WTC11 (cell line): ENCODE measurements at regions not wholly inside any gene's neighbourhood (a gene's known extent, or its start where the extent isn't known, plus 50 kb on each side); places are given as distances from the start of the nearest gene placed in this dataset.
"Not testable (repeated sequence)": the region's sequence is repeated elsewhere in the genome, so short reads cannot be mapped to it uniquely, and the experiment has no call there.

Experiments
- ATAC-seq: fragments of 200-7000 bp; cut with Tn5 transposase; 2 replicates; pipeline ENCODE4 v1.10.0; 2021; ENCODE audit warnings: mild to moderate bottlenecking, moderate library complexity
- CTCF ChIA-PET: fragments of 300-600 bp; sonication (Branson Sonifier 250); formaldehyde crosslinking; loops from one replicate; lab custom pipeline; 2021; ENCODE audit warnings: antibody characterized with exemption; lab: Charles Lee
- POLR2A ChIA-PET: fragments of 350-600 bp; sonication (Branson Sonifier 250); formaldehyde crosslinking; loops from one replicate; lab custom pipeline; 2021; ENCODE audit warnings: antibody characterized with exemption; lab: Charles Lee
- DNase-seq: peaks from one replicate; pipeline ENCODE4 v3.0.0; 2021; ENCODE audit warnings: low spot score
- H3K27ac Mint-ChIP-seq: 2 replicates; pipeline ENCODE4 v1.8.0; 2021; ENCODE audit warnings: mixed read lengths
- H3K27me3 Mint-ChIP-seq: 2 replicates; pipeline ENCODE4 v1.8.0; 2021; ENCODE audit warnings: low read depth, mild to moderate bottlenecking, moderate library complexity, mixed read lengths
- H3K36me3 Mint-ChIP-seq: 2 replicates; pipeline ENCODE4 v1.8.0; 2021; ENCODE audit warnings: mixed read lengths
- H3K4me1 Mint-ChIP-seq: 2 replicates; pipeline ENCODE4 v1.8.0; 2022; ENCODE audit warnings: mixed read lengths
- H3K4me3 Mint-ChIP-seq: 2 replicates; pipeline ENCODE4 v1.8.0; 2021; ENCODE audit warnings: mild to moderate bottlenecking, moderate library complexity, mixed read lengths
- H3K9me3 Mint-ChIP-seq: 2 replicates; pipeline ENCODE4 v1.8.0; 2021; ENCODE audit warnings: mixed read lengths
- ATF1 ChIP-seq: sonication (generic); formaldehyde crosslinking; IDR thresholded peaks from 2 replicates; pipeline ENCODE4 v1.8.1; 2023; ENCODE audit warnings: mild to moderate bottlenecking, moderate library complexity, missing genetic modification reagents
- ATF2 ChIP-seq: sonication (generic); formaldehyde crosslinking; IDR thresholded peaks from 2 replicates; pipeline ENCODE4 v1.8.1; 2022; ENCODE audit warnings: low read depth, missing genetic modification reagents, borderline replicate concordance
- CTCF ChIP-seq: fragments of 200-600 bp; IDR thresholded peaks from 2 replicates; pipeline ENCODE4 v1.8.0; 2022; ENCODE audit warnings: antibody characterized with exemption
- E2F5 ChIP-seq: sonication (generic); formaldehyde crosslinking; IDR thresholded peaks from 2 replicates; pipeline ENCODE4 v1.8.1; 2022; ENCODE audit warnings: mild to moderate bottlenecking, moderate library complexity, missing genetic modification reagents
- EMX1 ChIP-seq: fragments of 250-450 bp; sonication (Bioruptor Pico); IDR thresholded peaks from 2 replicates; pipeline ENCODE4 v1.8.0; 2021; ENCODE audit warnings: mild to moderate bottlenecking
- ETV6 ChIP-seq: sonication (generic); formaldehyde crosslinking; IDR thresholded peaks from 2 replicates; pipeline ENCODE4 v1.8.1; 2022; ENCODE audit warnings: mild to moderate bottlenecking, missing genetic modification reagents
- GRHL2 ChIP-seq: fragments of 250-450 bp; sonication (Bioruptor Pico); IDR thresholded peaks from 2 replicates; pipeline ENCODE4 v1.8.0; 2022; ENCODE audit warnings: mild to moderate bottlenecking, moderate library complexity; ENCODE audit not compliant: insufficient replicate concordance, severe bottlenecking
- HMGA2 ChIP-seq: fragments of 250-450 bp; sonication (Bioruptor Pico); IDR thresholded peaks from 2 replicates; pipeline ENCODE4 v1.4.0; 2021; ENCODE audit warnings: mild to moderate bottlenecking, moderate library complexity
- HMGXB4 ChIP-seq: sonication (generic); formaldehyde crosslinking; IDR thresholded peaks from 2 replicates; pipeline ENCODE4 v1.8.1; 2023; ENCODE audit warnings: mild to moderate bottlenecking, moderate library complexity, missing genetic modification reagents
- OVOL2 ChIP-seq: fragments of 250-450 bp; sonication (Bioruptor Pico); IDR thresholded peaks from 2 replicates; pipeline ENCODE4 v1.9.0; 2021; ENCODE audit warnings: mild to moderate bottlenecking, borderline replicate concordance
- SMAD4 ChIP-seq: sonication (generic); formaldehyde crosslinking; IDR thresholded peaks from 2 replicates; pipeline ENCODE4 v1.8.0; 2022; ENCODE audit warnings: mild to moderate bottlenecking, missing genetic modification reagents
- USF1 ChIP-seq: sonication (generic); formaldehyde crosslinking; IDR thresholded peaks from 2 replicates; pipeline ENCODE4 v1.8.0; 2022; ENCODE audit warnings: mild to moderate bottlenecking, missing genetic modification reagents
- USF2 ChIP-seq: sonication (generic); formaldehyde crosslinking; IDR thresholded peaks from 2 replicates; pipeline ENCODE4 v1.8.1; 2023; ENCODE audit warnings: mild to moderate bottlenecking, missing genetic modification reagents, moderate library complexity
- ZNF232 ChIP-seq: sonication (generic); formaldehyde crosslinking; IDR thresholded peaks from 2 replicates; pipeline ENCODE4 v1.8.0; 2022; ENCODE audit warnings: mild to moderate bottlenecking, missing genetic modification reagents
- ZNF263 ChIP-seq: sonication (generic); formaldehyde crosslinking; IDR thresholded peaks from 2 replicates; pipeline ENCODE4 v1.8.1; 2022; ENCODE audit warnings: low read depth, mild to moderate bottlenecking, moderate library complexity, missing genetic modification reagents
- ZNF532 ChIP-seq: fragments of 250-450 bp; sonication (Bioruptor Pico); IDR thresholded peaks from 2 replicates; pipeline ENCODE4 v1.9.0; 2021; ENCODE audit warnings: mild to moderate bottlenecking, borderline replicate concordance
- ZNF671 ChIP-seq: fragments of 250-450 bp; sonication (Bioruptor Pico); IDR thresholded peaks from 2 replicates; pipeline ENCODE4 v1.8.0; 2021; ENCODE audit warnings: mild to moderate bottlenecking

GRCh38 chr14:46137786-46138185, 513.8 kb downstream of the RPL10L start (continued):
- TF ChIP-seq EMX1 (CRISPR knock-in tag) (no peak), ATF1 (CRISPR knock-in tag) (no peak)

- no peak for DNase-seq
- TF ChIP-seq HMGXB4 (CRISPR knock-in tag) (no peak), ZNF671 (CRISPR knock-in tag) (no peak), GRHL2 (CRISPR knock-in tag) (no peak)
- Mint-ChIP-seq H3K36me3 (no peaks in the 10 kb centered on the region; the same call in 1 of the 2 replicates), H3K4me1 (no peaks in the 10 kb centered on the region), H3K27me3 (peaks cover 2% of the 10 kb centered on the region; the same call in 1 of the 2 replicates), H3K9me3 (peaks cover 32% of the 10 kb centered on the region), H3K4me3 (no peak overlapping the region), H3K27ac (no peak overlapping the region)
- CTCF ChIA-PET = no interaction called here
- no peak for ATAC-seq
- POLR2A ChIA-PET = no interaction called here
Measured at GRCh38 chr14:46136456-46136855, 515.1 kb downstream of the RPL10L start.

GRCh38 chr14:46108228-46108627, 543.4 kb downstream of the RPL10L start:
- H3K36me3 Mint-ChIP-seq = peaks cover 31% of the 10 kb centered on the region
- H3K27ac Mint-ChIP-seq = no peak overlapping the region
- CTCF ChIA-PET = no interaction called here
- ATAC-seq = no peak
- H3K27me3 Mint-ChIP-seq = peaks cover 3% of the 10 kb centered on the region; the same call in 1 of the 2 replicates
- no peak for DNase-seq
- POLR2A ChIA-PET = no interaction called here
- H3K4me3 Mint-ChIP-seq = no peak overlapping the region
- TF ChIP-seq SMAD4 (CRISPR knock-in tag) (no peak), CTCF (no peak), ZNF263 (no peak), ZNF532 (CRISPR knock-in tag) (no peak), HMGA2 (CRISPR knock-in tag) (no peak), USF1 (CRISPR knock-in tag) (no peak), OVOL2 (CRISPR knock-in tag) (no peak), E2F5 (CRISPR knock-in tag) (no peak), USF2 (CRISPR knock-in tag) (no peak), ATF2 (no peak), ETV6 (CRISPR knock-in tag) (no peak), ZNF232 (CRISPR knock-in tag) (no peak)
- H3K4me1 Mint-ChIP-seq = no peaks in the 10 kb centered on the region
- H3K9me3 Mint-ChIP-seq = peaks cover 53% of the 10 kb centered on the region

GRCh38 chr14:46100901-46101300, 550.7 kb downstream of the RPL10L start:
- POLR2A ChIA-PET, H3K27me3 Mint-ChIP-seq, CTCF ChIA-PET, H3K4me3 Mint-ChIP-seq, DNase-seq, H3K27ac Mint-ChIP-seq, H3K4me1 Mint-ChIP-seq, ATAC-seq: not testable (repeated sequence)
- Mint-ChIP-seq H3K36me3 (peaks cover 40% of the 10 kb centered on the region), H3K9me3 (peaks cover 42% of the 10 kb centered on the region)
